LNCaP clone FGC (cell line): ENCODE measurements at regions not wholly inside any gene's neighbourhood (a gene's known extent, or its start where the extent isn't known, plus 50 kb on each side); places are given as distances from the start of the nearest gene placed in this dataset.

ENCODE experiments used
- DNase-seq: peaks from one replicate; pipeline ENCODE4 v3.0.0-alpha.2; 2011; ENCODE audit warnings: low read depth
- H3K4me3 ChIP-seq: 2 replicates; pipeline ENCODE4 v1.5.1; 2011; ENCODE audit warnings: mild to moderate bottlenecking, low read depth, low read length, control low read depth
- CTCF ChIP-seq: IDR thresholded peaks from 2 replicates; pipeline ENCODE4 v1.5.1; 2012; ENCODE audit warnings: mild to moderate bottlenecking; ENCODE audit not compliant: control insufficient read depth, insufficient read depth; ENCODE audit errors: extremely low read depth

DNA sequence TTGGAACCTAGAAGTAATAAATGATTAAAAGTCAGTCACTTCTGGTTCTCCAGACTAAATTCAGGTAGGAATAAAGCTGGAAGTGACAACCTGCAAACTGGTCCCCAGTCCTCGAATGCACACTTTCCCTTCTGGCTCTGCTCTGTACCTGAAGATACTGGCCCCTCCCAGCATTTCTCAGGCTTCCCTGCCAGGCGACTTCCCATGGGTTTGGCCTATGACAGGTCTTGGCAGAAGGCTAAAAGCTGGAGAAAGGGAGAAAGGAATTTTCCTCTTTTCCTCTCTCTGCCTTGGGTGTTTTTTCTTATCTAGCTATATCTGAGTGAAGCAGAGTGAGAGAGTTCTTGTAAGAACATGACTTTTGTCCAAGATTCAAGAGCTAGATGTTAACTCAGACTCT lies 1005.7 kb downstream of the DTWD2 start:
- DNase-seq: no peak
- no peak overlapping the region for H3K4me3 ChIP-seq
- TF ChIP-seq CTCF: no peak

DNA sequence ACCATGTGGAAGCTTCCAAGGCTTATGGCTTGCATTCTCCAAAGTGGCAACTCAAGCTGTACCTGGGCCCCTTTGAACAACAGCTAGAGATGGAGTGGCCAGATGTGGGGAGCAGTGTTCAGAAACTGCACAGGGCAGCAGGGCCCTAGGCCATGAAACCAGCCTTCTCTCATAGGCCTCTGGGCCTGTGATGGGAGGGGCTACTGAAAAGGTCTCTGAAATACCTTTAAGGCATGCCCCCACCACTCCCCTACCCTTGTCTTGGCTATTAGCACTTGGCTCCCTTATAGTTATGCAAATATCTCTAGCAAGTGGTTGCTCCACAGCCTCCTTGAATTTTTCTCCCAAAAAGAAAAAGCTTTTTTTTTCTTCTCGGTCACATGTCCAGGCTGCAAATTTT lies 1014.6 kb downstream of the DTWD2 start:
- no peak for DNase-seq
- no peak overlapping the region for H3K4me3 ChIP-seq
- no peak for TF ChIP-seq CTCF

DNA sequence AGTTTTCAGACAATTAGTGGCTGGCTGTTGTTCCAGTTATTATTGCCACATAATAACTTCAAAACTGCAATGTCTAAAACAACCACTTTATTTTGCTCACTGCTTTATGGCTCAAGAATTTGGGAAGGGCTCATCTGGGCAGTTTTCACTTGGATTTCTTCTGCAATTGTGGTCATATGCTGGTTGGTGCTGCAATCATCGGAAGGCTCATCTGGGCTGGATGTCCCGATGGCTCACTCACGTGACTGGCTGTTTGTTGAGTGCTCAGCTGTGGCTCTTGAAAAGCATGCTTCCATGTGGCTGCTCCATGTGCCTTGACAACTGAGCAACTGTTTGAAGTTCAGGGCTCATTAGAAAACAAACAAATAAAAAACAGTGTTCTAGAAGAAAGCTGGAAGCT lies 1032.5 kb downstream of the DTWD2 start:
- no peak overlapping the region for H3K4me3 ChIP-seq
- DNase-seq: no peak
- no peak for TF ChIP-seq CTCF

GRCh38 chr5:117954331-117954730 lies 1034.0 kb downstream of the DTWD2 start:
- TF ChIP-seq CTCF: no peak
- DNase-seq: no peak
- no peak overlapping the region for H3K4me3 ChIP-seq

GRCh38 chr5:117953272-117953671 lies 1035.1 kb downstream of the DTWD2 start:
- DNase-seq: no peak
- no peak for TF ChIP-seq CTCF
- no peak overlapping the region for H3K4me3 ChIP-seq

DNA sequence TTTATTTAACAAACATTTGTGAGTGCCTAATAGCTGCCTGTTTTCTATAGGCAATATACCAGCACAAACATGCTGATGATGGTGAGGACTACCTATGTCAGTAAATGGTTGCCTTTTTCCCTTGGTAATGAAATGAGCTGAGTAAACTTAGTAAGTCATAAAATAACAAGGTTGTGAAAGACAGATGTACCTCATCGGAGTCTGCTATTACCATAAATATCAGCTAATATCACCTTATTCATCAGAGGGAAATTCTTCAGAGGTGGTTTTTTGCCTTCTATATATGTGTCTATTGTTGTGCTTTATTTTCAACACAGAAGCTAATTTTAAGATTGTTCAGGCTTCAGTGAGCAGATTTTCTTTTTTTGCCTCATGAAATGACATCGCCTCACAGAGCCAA lies 1040.5 kb downstream of the DTWD2 start:
- TF ChIP-seq CTCF: no peak
- no peak overlapping the region for H3K4me3 ChIP-seq

DNA sequence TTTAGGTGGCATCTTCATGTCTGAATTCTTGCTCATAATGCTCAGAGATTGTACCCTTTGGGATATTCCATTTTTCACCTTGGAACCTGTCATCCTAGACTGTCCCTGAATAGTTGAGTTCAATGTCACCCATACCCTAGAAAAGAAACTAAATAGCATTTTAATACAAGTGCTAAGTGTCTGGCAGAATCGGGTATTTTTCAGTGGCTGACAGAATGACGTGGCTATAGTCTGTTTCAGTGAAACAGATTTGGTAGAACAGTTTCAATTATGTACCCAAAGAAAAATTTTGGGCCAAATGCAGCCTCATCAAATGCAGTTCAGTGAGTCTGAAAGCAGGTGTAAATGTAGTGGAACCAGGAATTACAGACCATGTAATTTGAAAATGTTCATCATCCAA lies 1041.2 kb downstream of the DTWD2 start:
- no peak overlapping the region for H3K4me3 ChIP-seq
- DNase-seq: no peak
- TF ChIP-seq CTCF: no peak

More for the DNA sequence above, 1040.5 kb downstream of the DTWD2 start:
- no peak for DNase-seq
